ENCODE measurements at regions not wholly inside any gene's neighbourhood (a gene's known extent, or its start where the extent isn't known, plus 50 kb on each side); places are given as distances from the start of the nearest gene placed in this dataset.

DNA sequence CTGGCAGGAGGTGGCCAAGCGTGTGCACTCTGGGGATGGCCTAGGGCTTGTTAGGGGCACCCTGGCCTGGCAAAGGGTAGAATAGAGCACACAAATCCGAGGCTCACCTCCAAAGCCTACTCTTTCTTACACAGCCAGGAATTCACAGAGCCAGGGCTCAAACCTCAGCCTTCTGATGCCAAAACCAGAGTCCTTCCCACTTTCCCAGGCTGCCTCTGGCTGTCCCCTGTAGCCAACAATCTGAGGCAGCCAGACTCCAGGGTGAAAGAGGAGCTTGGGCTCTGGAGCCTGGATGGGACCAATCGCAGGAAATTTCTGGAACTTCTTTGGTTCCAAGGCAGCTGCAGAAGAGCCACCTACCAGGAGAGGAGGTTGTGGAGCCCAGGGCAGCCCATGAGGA is 127.9 kb downstream of the COPRS start:
- Histone ChIP-seq H3K27me3 (ENCODE audit: control insufficient read depth, insufficient read depth, low read length) (no peaks in the 10 kb centered on the region), H3K9ac (ENCODE audit: low read length in 3 of 3) (no peak overlapping the region), H3K4me3 (ENCODE audit: low read length in 3 of 3) (no peak overlapping the region), H3K9me3 (ENCODE audit: control insufficient read depth in 2 of 3, insufficient read depth in 1 of 3, low read length in 3 of 3) (no peaks in the 10 kb centered on the region), H3K27ac (ENCODE audit: low read depth in 2 of 2, low read length in 2 of 2) (no peak overlapping the region), H3K4me1 (ENCODE audit: control insufficient read depth in 2 of 3, insufficient read depth in 2 of 3, low read depth in 1 of 3, low read length in 3 of 3) (no peaks in the 10 kb centered on the region), H3K36me3 (ENCODE audit: control insufficient read depth in 2 of 3, insufficient read depth in 3 of 3, low read length in 3 of 3) (no peaks in the 10 kb centered on the region)
- TF ChIP-seq CTCF (IDR thresholded peaks at IDR 0.05; ENCODE audit: borderline replicate concordance, extremely low read depth, insufficient read depth), result no peak
- FAIRE-seq (no peak), DNase-seq (no peak)
- intact Hi-C loops (cut with DNase I), result no loop called here

GRCh38 chr17:31726980-31727427 is 132.0 kb downstream of the COPRS start:
- H3K27ac ChIP-seq (ENCODE audit: low read depth in 2 of 2, low read length in 2 of 2), result no peak overlapping the region
- no peak overlapping the region for H3K9ac ChIP-seq (ENCODE audit: low read length in 3 of 3)
- H3K9me3 ChIP-seq (ENCODE audit: control insufficient read depth in 2 of 3, insufficient read depth in 1 of 3, low read length in 3 of 3), result no peaks in the 10 kb centered on the region
- TF ChIP-seq CTCF (IDR thresholded peaks at IDR 0.05; ENCODE audit: borderline replicate concordance, extremely low read depth, insufficient read depth), result no peak
- H3K4me1 ChIP-seq (ENCODE audit: control insufficient read depth in 2 of 3, insufficient read depth in 2 of 3, low read depth in 1 of 3, low read length in 3 of 3), result peaks cover 0 to 17% (median 0%) of the 10 kb centered on the region in 3 donors
- DNase-seq (peak in 1 of 5 donors; percentile 15), FAIRE-seq (no peak)
- no peaks in the 10 kb centered on the region for H3K36me3 ChIP-seq (ENCODE audit: control insufficient read depth in 2 of 3, insufficient read depth in 3 of 3, low read length in 3 of 3)
- no peak overlapping the region for H3K4me3 ChIP-seq (ENCODE audit: low read length in 3 of 3)
- intact Hi-C loops (cut with DNase I), result no loop called here
- no peaks in the 10 kb centered on the region for H3K27me3 ChIP-seq (ENCODE audit: control insufficient read depth, insufficient read depth, low read length)

GRCh38 chr17:31724619-31725018 is 134.4 kb downstream of the COPRS start:
- no peaks in the 10 kb centered on the region for H3K9me3 ChIP-seq (ENCODE audit: control insufficient read depth in 2 of 3, insufficient read depth in 1 of 3, low read length in 3 of 3)
- no peaks in the 10 kb centered on the region for H3K27me3 ChIP-seq (ENCODE audit: control insufficient read depth, insufficient read depth, low read length)
- no peak for TF ChIP-seq CTCF (IDR thresholded peaks at IDR 0.05; ENCODE audit: borderline replicate concordance, extremely low read depth, insufficient read depth)
- DNase-seq, result no peak
- no peaks in the 10 kb centered on the region for H3K36me3 ChIP-seq (ENCODE audit: control insufficient read depth in 2 of 3, insufficient read depth in 3 of 3, low read length in 3 of 3)
- no peak overlapping the region for H3K4me3 ChIP-seq (ENCODE audit: low read length in 3 of 3)
- no peak for FAIRE-seq
- H3K27ac ChIP-seq (ENCODE audit: low read depth in 2 of 2, low read length in 2 of 2), result peak overlapping the region; percentile 63 to 72
- H3K9ac ChIP-seq (ENCODE audit: low read length in 3 of 3), result no peak overlapping the region
- H3K4me1 ChIP-seq (ENCODE audit: control insufficient read depth in 2 of 3, insufficient read depth in 2 of 3, low read depth in 1 of 3, low read length in 3 of 3), result peaks cover 0 to 17% (median 0%) of the 10 kb centered on the region in 3 donors
- intact Hi-C loops (cut with DNase I), result no loop called here

GRCh38 chr17:31724026-31724425 is 135.0 kb downstream of the COPRS start:
- Histone ChIP-seq H3K36me3 (ENCODE audit: control insufficient read depth in 2 of 3, insufficient read depth in 3 of 3, low read length in 3 of 3) (no peaks in the 10 kb centered on the region), H3K9me3 (ENCODE audit: control insufficient read depth in 2 of 3, insufficient read depth in 1 of 3, low read length in 3 of 3) (no peaks in the 10 kb centered on the region), H3K9ac (ENCODE audit: low read length in 3 of 3) (no peak overlapping the region), H3K27ac (ENCODE audit: low read depth in 2 of 2, low read length in 2 of 2) (peak overlapping the region; percentile 63 to 72), H3K4me3 (ENCODE audit: low read length in 3 of 3) (no peak overlapping the region), H3K4me1 (ENCODE audit: control insufficient read depth in 2 of 3, insufficient read depth in 2 of 3, low read depth in 1 of 3, low read length in 3 of 3) (peaks cover 0 to 17% (median 0%) of the 10 kb centered on the region in 3 donors), H3K27me3 (ENCODE audit: control insufficient read depth, insufficient read depth, low read length) (no peaks in the 10 kb centered on the region)
- DNase-seq (peak in 2 of 5 donors; percentile 57 to 86), FAIRE-seq (no peak)
- intact Hi-C loops (cut with DNase I), result no loop called here
- TF ChIP-seq CTCF (IDR thresholded peaks at IDR 0.05; ENCODE audit: borderline replicate concordance, extremely low read depth, insufficient read depth), result no peak
